HG02642 (cell line): ENCODE measurements at regions not wholly inside any gene's neighbourhood (a gene's known extent, or its start where the extent isn't known, plus 50 kb on each side); places are given as distances from the start of the nearest gene placed in this dataset.
A peak's percentile ranks its signal among the peaks of the same experiment; 100 is the strongest.

Experiments used
- ATAC-seq: cut with Tn5 transposase; IDR thresholded peaks from one replicate; pipeline ENCODE4 v1.9.1; 2021; ENCODE audit warnings: mild to moderate bottlenecking; ENCODE audit not compliant: unreplicated experiment, poor library complexity

GRCh38 chr9:126119731-126120130 lies 206.9 kb upstream of the MVB12B start:
- ATAC-seq, result no peak

- ATAC-seq, result no peak
These were observed 203.6 kb upstream of the MVB12B start for GRCh38 chr9:126122901-126123616.

GRCh38 chr9:126123927-126124326 lies 202.7 kb upstream of the MVB12B start:
- no peak for ATAC-seq

- no peak for ATAC-seq
These were observed 201.5 kb upstream of the MVB12B start for GRCh38 chr9:126125177-126125576.

GRCh38 chr9:126125577-126125976 lies 201.1 kb upstream of the MVB12B start:
- ATAC-seq, result no peak

- ATAC-seq, result no peak
These were observed 200.6 kb upstream of the MVB12B start for GRCh38 chr9:126125992-126126409.

- no peak for ATAC-seq
These were observed 199.8 kb upstream of the MVB12B start for GRCh38 chr9:126126807-126127206.

- ATAC-seq, result no peak
These were observed 199.0 kb upstream of the MVB12B start for GRCh38 chr9:126127591-126127990.

GRCh38 chr9:126128494-126129142 lies 198.0 kb upstream of the MVB12B start:
- no peak for ATAC-seq

- no peak for ATAC-seq
These were observed 195.3 kb upstream of the MVB12B start for GRCh38 chr9:126131066-126132010.

- no peak for ATAC-seq
These were observed 193.9 kb upstream of the MVB12B start for GRCh38 chr9:126132746-126133145.

- ATAC-seq, result no peak
These were observed 182.4 kb upstream of the MVB12B start for GRCh38 chr9:126144196-126144595.

- no peak for ATAC-seq
These were observed 181.8 kb upstream of the MVB12B start for GRCh38 chr9:126144603-126145456.

GRCh38 chr9:126145887-126146253 lies 180.8 kb upstream of the MVB12B start:
- no peak for ATAC-seq

GRCh38 chr9:126146254-126147145 lies 180.1 kb upstream of the MVB12B start:
- ATAC-seq, result peak; percentile 62

GRCh38 chr9:126147186-126147935 lies 179.3 kb upstream of the MVB12B start:
- no peak for ATAC-seq

- ATAC-seq, result no peak
These were observed 178.4 kb upstream of the MVB12B start for GRCh38 chr9:126147936-126148870.
